Activated T-helper 2 cell treated with anti-CD3 and anti-CD28 coated beads, Interferon-gamma antibody, Interleukin-2, Interleukin-4, amounts not matched to agents 10 μg/mL and 5 μg/mL and 100 μg/mL, durations not matched to agents 14 hours and 24 hours and 36 hours (primary cell): ENCODE measurements at regions not wholly inside any gene's neighbourhood (a gene's known extent, or its start where the extent isn't known, plus 50 kb on each side); places are given as distances from the start of the nearest gene placed in this dataset.
"Not testable (repeated sequence)": the region's sequence is repeated elsewhere in the genome, so short reads cannot be mapped to it uniquely, and the experiment has no call there.

Experiments used
- DNase-seq: peaks from one replicate; pipeline ENCODE4 v3.0.0; 2021; ENCODE audit warnings: low spot score
- H3K27ac Mint-ChIP-seq: one replicate; pipeline ENCODE4 v1.8.0; 2021; ENCODE audit warnings: mixed read lengths
- H3K27me3 Mint-ChIP-seq: one replicate; pipeline ENCODE4 v1.8.0; 2021; ENCODE audit warnings: low read depth, mixed read lengths
- H3K36me3 Mint-ChIP-seq: one replicate; pipeline ENCODE4 v1.8.0; 2021; ENCODE audit warnings: low read depth, mixed read lengths
- H3K4me1 Mint-ChIP-seq: one replicate; pipeline ENCODE4 v1.8.0; 2021; ENCODE audit warnings: low read depth, mixed read lengths
- H3K4me3 Mint-ChIP-seq: one replicate; pipeline ENCODE4 v1.8.0; 2021; ENCODE audit warnings: low read depth, mild to moderate bottlenecking, moderate library complexity, mixed read lengths
- H3K9me3 Mint-ChIP-seq: one replicate; pipeline ENCODE4 v1.8.0; 2021; ENCODE audit warnings: mixed read lengths
- intact Hi-C: fragments of 100-400 bp; cut with micrococcal nuclease; formaldehyde crosslinking; loops from one replicate; pipeline ENCODE4 v1.15.1; 2023

DNA sequence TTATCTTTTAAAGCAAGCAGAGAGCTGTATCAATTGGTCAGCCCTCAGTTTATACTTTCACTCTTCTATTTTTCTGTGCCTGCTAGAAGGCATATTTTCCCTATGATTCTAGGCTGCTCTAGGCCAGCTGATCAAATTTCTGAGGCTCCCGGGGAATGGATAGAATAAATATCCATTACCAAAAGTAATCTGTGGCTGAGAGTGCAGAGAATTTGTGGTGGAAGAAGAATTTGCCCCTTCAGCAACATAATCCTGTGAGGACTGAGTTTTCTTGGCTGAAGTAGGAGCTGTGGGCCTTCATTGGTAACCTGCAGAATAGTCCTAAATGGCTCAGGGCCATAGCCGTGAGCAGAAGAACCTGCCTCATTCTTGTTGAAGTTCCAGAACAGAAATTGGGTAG, 314.6 kb upstream of the CASK start:
- Mint-ChIP-seq H3K4me3 (no peak overlapping the region), H3K9me3 (no peaks in the 10 kb centered on the region), H3K36me3 (no peaks in the 10 kb centered on the region), H3K4me1 (no peaks in the 10 kb centered on the region), H3K27me3 (no peaks in the 10 kb centered on the region), H3K27ac (no peak overlapping the region)
- intact Hi-C loops = no loop called here
- no peak for DNase-seq

DNA sequence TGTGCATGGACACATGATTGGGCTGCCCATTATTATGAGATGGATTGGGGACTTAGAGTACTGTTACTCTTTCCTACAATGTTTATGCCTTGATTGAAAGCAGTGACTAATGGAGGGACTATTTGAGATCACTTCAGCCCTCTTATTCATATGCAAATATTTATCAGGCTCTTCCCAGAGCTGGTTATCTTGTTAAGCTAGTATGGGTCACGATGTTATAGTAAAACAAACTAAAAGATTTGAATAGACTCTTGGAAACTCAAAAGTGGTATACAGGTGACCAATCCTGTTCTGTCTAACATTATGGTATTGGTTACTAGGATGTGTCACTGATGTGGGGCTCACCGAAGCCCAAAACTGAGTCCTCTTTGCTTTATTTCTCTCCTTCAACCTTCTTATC, 306.2 kb upstream of the CASK start:
- no peaks in the 10 kb centered on the region for H3K27me3 Mint-ChIP-seq
- H3K36me3 Mint-ChIP-seq = peaks cover 8% of the 10 kb centered on the region
- no peaks in the 10 kb centered on the region for H3K4me1 Mint-ChIP-seq
- H3K9me3 Mint-ChIP-seq = peaks cover 26% of the 10 kb centered on the region
- H3K4me3 Mint-ChIP-seq = no peak overlapping the region
- no peak for DNase-seq
- intact Hi-C loops = no loop called here
- H3K27ac Mint-ChIP-seq = no peak overlapping the region

DNA sequence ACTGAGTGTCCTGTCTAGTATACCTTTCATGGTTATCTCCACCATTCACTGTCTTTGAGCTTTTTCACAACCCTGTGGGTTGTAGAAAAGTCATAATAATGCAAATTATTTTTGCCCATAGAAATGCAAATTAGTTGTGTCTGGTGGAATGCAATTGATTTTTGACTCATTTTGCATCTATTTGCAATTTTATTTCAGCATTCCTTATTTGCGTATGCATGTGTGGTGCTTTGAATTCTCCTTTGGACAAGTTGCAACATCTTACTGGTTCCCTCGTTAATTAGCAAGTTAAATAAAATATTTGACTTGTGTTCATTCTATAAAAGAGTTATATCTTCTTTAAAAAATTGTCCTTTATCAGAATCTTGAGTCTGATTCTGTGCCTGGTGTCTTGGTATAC, 297.3 kb upstream of the CASK start:
- Mint-ChIP-seq H3K27ac (no peak overlapping the region), H3K4me1 (no peaks in the 10 kb centered on the region)

DNA sequence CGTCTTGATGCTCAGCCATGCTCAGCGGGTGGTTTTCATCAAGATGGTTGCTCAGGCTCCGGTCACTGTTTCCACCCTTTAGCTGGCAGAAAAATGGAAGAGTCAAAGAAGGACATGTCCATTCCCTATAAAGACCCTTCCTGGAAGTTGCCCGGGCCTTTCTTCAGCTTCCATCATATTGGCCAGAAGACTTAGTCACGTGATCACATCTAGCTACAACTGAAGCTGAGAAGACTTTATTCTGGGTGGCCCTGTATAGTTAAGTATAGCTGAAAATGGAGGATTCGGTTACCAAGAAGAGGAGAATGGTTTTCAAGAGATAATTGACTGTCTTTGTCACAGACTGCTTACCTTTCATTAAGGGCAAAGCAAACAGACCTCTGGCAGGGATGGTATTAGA, 296.7 kb upstream of the CASK start:
- Mint-ChIP-seq H3K4me1 (no peaks in the 10 kb centered on the region), H3K4me3 (no peak overlapping the region), H3K9me3 (peaks cover 11% of the 10 kb centered on the region), H3K36me3 (no peaks in the 10 kb centered on the region), H3K27me3 (peaks cover 2% of the 10 kb centered on the region), H3K27ac (no peak overlapping the region)
- no peak for DNase-seq
- intact Hi-C loops = no loop called here

More for the DNA sequence above, 297.3 kb upstream of the CASK start:
- peaks cover 14% of the 10 kb centered on the region for H3K9me3 Mint-ChIP-seq
- intact Hi-C loops = no loop called here
- DNase-seq = no peak
- peaks cover 2% of the 10 kb centered on the region for H3K27me3 Mint-ChIP-seq
- H3K4me3 Mint-ChIP-seq = no peak overlapping the region
- H3K36me3 Mint-ChIP-seq = no peaks in the 10 kb centered on the region

DNA sequence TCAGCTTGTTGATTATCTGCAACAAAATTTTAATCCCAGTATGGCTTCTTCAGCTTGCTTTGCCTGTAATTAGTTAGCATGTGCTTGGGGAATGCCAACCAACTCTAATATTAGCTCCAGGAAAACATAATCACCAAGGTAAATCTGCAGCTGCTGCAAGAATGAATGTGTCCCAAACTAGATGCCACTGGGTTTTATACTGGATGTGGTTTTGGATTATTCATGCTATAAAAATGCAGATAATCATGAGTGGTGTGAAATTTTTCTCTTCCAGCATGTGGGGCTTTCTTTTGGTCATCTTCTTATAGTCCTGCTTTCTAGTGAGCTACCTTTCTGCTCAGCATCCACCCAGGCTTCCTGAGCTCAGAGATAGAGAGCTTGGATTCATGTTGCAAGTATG, 295.9 kb upstream of the CASK start:
- intact Hi-C loops = no loop called here
- no peak overlapping the region for H3K27ac Mint-ChIP-seq
- H3K36me3 Mint-ChIP-seq = no peaks in the 10 kb centered on the region
- peaks cover 3% of the 10 kb centered on the region for H3K9me3 Mint-ChIP-seq
- no peak overlapping the region for H3K4me3 Mint-ChIP-seq
- DNase-seq = no peak
- H3K4me1 Mint-ChIP-seq = no peaks in the 10 kb centered on the region
- peaks cover 2% of the 10 kb centered on the region for H3K27me3 Mint-ChIP-seq

DNA sequence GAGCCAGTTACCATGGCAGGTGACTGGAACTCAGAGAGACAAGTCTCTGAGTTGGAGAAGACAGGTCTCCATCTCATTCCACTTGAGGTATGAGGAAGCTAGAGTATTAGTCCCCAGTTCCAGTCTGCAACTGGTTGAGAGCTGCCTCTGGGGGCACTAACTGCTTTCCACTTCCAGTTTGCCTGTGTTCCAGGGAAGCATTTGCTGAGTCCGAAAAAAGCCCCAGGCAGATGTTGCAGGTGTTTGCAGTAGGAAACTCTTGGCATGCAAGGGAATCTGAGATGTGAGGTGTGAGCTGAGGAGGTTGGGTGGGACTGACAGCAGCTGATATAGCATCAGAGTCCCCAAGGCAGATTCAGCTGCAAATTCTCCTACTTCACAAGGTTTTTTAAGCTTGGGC, 272.2 kb upstream of the CASK start:
- no peak overlapping the region for H3K4me3 Mint-ChIP-seq
- no peaks in the 10 kb centered on the region for H3K27me3 Mint-ChIP-seq
- DNase-seq = no peak
- no peak overlapping the region for H3K27ac Mint-ChIP-seq
- H3K9me3 Mint-ChIP-seq = peaks cover 13% of the 10 kb centered on the region
- H3K36me3 Mint-ChIP-seq = no peaks in the 10 kb centered on the region
- H3K4me1 Mint-ChIP-seq = no peaks in the 10 kb centered on the region
- intact Hi-C loops = no loop called here

DNA sequence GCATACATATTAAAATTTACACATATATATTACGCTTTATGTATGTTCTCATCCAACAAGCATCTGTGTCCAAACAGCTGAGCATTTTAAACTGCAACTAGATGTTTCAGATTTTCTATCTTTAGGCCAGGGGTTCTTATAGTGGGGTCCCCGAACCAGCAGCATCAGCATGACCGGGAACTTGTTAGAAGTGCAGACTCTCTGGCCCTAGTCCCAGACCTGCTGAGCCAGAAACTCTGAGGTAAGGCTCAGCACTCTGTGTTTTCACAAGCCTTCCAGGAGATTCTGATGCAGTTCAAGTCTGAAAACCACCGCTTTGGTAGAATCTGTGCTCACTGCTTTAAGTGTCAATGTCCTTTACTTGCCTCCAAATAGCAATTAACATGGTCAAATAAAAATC, 266.2 kb upstream of the CASK start:
- Mint-ChIP-seq H3K27ac (no peak overlapping the region), H3K9me3 (peaks cover 15% of the 10 kb centered on the region), H3K27me3 (no peaks in the 10 kb centered on the region), H3K4me1 (no peaks in the 10 kb centered on the region), H3K36me3 (no peaks in the 10 kb centered on the region), H3K4me3 (no peak overlapping the region)
- intact Hi-C loops = no loop called here
- DNase-seq = no peak

DNA sequence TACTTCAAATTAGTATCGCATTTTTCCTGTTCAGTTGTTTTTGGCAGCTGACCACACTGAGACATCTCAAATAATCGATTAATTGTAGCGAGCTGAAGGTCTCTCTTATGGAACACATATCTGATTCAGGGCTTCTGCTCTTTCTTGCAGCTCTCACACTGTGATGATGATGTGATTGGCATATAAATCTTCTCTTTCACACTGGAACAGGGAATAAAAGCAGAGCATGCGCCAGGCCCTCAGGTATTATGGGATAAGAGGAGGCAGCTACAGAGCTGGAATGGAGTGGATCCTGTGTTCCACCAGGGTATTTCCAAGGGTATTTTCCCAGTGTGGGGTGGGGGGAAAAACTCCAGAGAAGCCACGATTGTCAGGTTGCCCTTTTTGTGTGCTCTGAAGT, 265.4 kb upstream of the CASK start:
- H3K9me3 Mint-ChIP-seq = peaks cover 15% of the 10 kb centered on the region
- no peak overlapping the region for H3K4me3 Mint-ChIP-seq
- intact Hi-C loops = no loop called here
- no peaks in the 10 kb centered on the region for H3K27me3 Mint-ChIP-seq
- no peak overlapping the region for H3K27ac Mint-ChIP-seq
- H3K36me3 Mint-ChIP-seq = no peaks in the 10 kb centered on the region
- no peak for DNase-seq
- no peaks in the 10 kb centered on the region for H3K4me1 Mint-ChIP-seq

DNA sequence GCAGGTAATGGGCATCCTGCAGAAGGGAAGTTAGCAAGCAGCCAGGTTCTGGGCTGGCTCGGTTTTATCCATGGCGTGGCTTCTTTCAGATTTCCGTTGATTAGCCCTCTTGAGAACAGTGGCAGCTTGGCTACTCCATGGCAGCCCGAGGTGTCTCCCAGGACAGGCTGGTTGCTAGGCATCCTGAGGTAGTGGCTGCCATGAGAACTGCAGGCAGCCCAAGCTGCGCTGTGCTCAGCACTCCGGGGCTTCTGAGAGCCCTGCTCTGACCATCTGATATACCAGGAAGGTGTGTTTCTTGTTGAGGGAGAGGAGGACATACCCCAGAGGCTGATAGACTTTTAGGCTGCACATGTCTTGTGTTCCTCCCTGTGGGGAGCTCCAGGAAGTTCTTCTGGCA, 253.4 kb upstream of the CASK start:
- H3K36me3 Mint-ChIP-seq = no peaks in the 10 kb centered on the region
- no peak overlapping the region for H3K4me3 Mint-ChIP-seq
- H3K4me1 Mint-ChIP-seq = no peaks in the 10 kb centered on the region
- intact Hi-C loops = no loop called here
- H3K9me3 Mint-ChIP-seq = peaks cover 4% of the 10 kb centered on the region
- DNase-seq = no peak
- H3K27ac Mint-ChIP-seq = no peak overlapping the region
- no peaks in the 10 kb centered on the region for H3K27me3 Mint-ChIP-seq

DNA sequence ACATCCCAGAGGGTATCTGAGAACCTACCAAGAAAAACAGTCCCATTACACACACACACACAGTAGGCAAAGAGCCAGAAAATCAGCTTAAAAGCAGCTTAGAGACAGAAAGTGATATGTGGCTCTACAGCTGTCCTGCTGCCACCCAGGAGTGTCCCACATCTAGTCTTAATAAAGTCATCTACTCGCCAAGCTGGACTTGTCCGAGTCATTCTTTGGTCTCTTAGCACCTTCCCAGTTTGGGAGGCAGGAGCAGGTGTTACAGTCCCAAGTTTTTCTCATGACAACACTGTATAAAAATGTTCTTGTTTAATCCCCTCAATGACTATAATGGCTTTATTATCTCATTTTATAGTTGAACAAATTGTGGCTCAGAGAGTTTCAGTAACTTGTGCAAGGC, 252.5 kb upstream of the CASK start:
- Mint-ChIP-seq H3K4me1 (no peaks in the 10 kb centered on the region), H3K27ac (no peak overlapping the region), H3K36me3 (no peaks in the 10 kb centered on the region), H3K4me3 (no peak overlapping the region), H3K27me3 (no peaks in the 10 kb centered on the region), H3K9me3 (peaks cover 4% of the 10 kb centered on the region)
- intact Hi-C loops = no loop called here
- DNase-seq = no peak

DNA sequence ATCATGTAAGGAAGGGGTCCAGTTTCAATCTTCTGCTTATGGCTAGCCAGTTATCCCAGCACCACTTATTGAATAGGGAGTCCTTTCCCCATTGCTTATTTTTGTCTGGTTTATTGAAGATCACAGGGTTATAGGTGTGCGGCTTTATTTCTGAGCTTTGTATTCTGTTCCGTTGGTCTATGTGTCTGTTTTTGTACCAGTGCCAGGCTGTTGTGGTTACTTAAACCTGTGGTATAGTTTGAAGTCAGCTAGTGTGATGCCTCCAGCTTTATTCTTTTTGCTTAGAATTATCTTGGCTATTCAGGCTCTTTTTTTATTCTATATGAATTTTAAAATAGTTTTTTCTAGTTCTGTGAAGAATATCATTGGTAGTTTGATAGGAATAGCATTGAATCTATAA, 234.6 kb upstream of the CASK start:
- H3K4me3 Mint-ChIP-seq, H3K4me1 Mint-ChIP-seq, H3K36me3 Mint-ChIP-seq, H3K27me3 Mint-ChIP-seq, intact Hi-C loops, H3K27ac Mint-ChIP-seq, DNase-seq: not testable (repeated sequence)
- H3K9me3 Mint-ChIP-seq = peaks cover 24% of the 10 kb centered on the region

DNA sequence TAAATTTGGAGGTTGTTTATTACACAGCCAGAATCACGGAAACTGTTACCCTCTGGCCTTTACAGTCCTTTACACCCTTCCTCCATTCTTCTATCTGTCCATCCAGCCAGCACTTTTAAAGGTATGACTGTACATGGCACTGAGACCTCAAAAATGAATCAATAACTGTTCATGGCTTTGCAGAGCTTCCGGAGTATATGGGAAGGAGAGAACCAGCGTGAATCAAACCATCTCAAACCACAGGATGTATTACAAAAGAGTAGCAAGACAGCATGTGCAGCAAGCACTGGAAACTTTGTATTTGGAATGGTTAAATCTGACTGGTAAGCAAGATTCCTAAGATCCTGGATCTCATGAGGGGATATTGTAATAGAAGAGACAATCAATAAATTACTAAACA, 228.5 kb upstream of the CASK start:
- intact Hi-C loops = no loop called here
- Mint-ChIP-seq H3K4me1 (peaks cover 5% of the 10 kb centered on the region), H3K27ac (no peak overlapping the region), H3K9me3 (no peaks in the 10 kb centered on the region), H3K27me3 (no peaks in the 10 kb centered on the region), H3K4me3 (no peak overlapping the region), H3K36me3 (no peaks in the 10 kb centered on the region)
- DNase-seq = no peak

DNA sequence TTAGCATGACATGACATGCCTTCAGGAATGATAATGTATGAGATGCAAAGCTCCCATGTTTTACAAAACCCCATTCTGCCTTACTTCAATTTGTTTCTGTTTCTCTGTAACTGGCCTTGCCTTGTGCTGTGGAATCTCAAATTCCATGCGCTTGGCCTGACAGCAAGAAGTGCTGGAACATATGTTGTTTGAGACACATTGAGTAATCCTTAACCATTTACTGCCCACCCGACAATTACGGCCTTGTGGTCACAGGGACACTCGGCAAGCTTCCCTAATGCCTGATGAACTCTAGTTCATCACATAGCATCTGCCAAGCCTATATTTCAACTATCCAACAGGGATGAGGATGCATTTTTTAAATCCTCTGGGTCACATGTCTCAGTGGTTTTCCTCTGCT, 226.4 kb upstream of the CASK start:
- Mint-ChIP-seq H3K9me3 (no peaks in the 10 kb centered on the region), H3K27ac (no peak overlapping the region), H3K4me3 (no peak overlapping the region), H3K36me3 (no peaks in the 10 kb centered on the region), H3K27me3 (no peaks in the 10 kb centered on the region), H3K4me1 (peaks cover 5% of the 10 kb centered on the region)
- intact Hi-C loops = no loop called here
- no peak for DNase-seq

DNA sequence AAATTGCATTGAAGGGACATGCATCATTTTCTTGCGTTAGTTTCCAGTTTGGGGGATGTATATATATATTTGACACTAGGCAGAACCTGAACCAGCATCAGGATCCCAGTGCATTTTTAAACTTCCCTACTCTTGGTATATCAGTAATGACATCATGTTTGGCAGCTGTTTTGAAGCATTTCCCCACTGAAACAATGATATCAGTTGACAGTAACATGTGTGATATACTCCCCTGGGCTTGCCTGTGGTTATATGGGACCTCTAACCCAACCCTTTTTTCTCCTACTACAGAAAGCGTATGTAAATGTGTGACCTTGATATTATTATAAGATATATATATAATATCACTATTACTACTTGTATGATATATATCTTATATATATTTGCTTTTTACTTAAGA, 225.9 kb upstream of the CASK start:
- Mint-ChIP-seq H3K27ac (no peak overlapping the region), H3K4me1 (peaks cover 5% of the 10 kb centered on the region), H3K9me3 (no peaks in the 10 kb centered on the region), H3K4me3 (no peak overlapping the region), H3K27me3 (no peaks in the 10 kb centered on the region), H3K36me3 (no peaks in the 10 kb centered on the region)
- no peak for DNase-seq
- intact Hi-C loops = no loop called here
